ENCODE measurements at regions not wholly inside any gene's neighbourhood (a gene's known extent, or its start where the extent isn't known, plus 50 kb on each side); places are given as distances from the start of the nearest gene placed in this dataset.

GRCh38 chr5:77910602-77911188, 134.6 kb upstream of the TBCA start:
- intact Hi-C loops (cut with micrococcal nuclease; ENCODE audit: unreplicated experiment) (no loop called here), in situ Hi-C loops (cut with MboI) (no loop called here)
- Histone ChIP-seq H3K4me1 (ENCODE audit: control insufficient read depth, insufficient read depth, low read length) (no peaks in the 10 kb centered on the region), H3K9me3 (replicated peaks; ENCODE audit: control insufficient read depth, insufficient read depth, low read length) (no peaks in the 10 kb centered on the region), H2AFZ (ENCODE audit: control insufficient read depth, low read depth, low read length) (no peak overlapping the region), H3K36me3 (ENCODE audit: control insufficient read depth in 2 of 2, insufficient read depth in 2 of 2, low read length in 1 of 2) (no peaks in the 10 kb centered on the region), H3K9ac (ENCODE audit: control insufficient read depth, insufficient read depth, low read length) (no peak overlapping the region), H3K27ac (ENCODE audit: control insufficient read depth, insufficient read depth) (no peak overlapping the region), H3K4me2 (ENCODE audit: control insufficient read depth, insufficient read depth) (no peak overlapping the region), H3K79me2 (ENCODE audit: control insufficient read depth, insufficient read depth, low read length) (no peaks in the 10 kb centered on the region), H3K27me3 (replicated peaks in 1 of 2; ENCODE audit: control insufficient read depth in 2 of 2, insufficient read depth in 2 of 2, low read length in 1 of 2) (no peaks in the 10 kb centered on the region), H4K20me1 (ENCODE audit: control insufficient read depth, insufficient read depth) (no peaks in the 10 kb centered on the region), H3K4me3 (no peak overlapping the region)
- ChIA-PET SMC1A (ENCODE audit: uncharacterized antibody, unreplicated experiment) (interaction anchor here (1.9 kb wide), 1 partner anchor 22 kb away, joined by 5 read pairs; no protein-coding TSS in a partner anchor), POLR2A (no interaction called here), CTCF (interaction anchor here (1.4 kb wide), 1 partner anchor 19 kb away, joined by 3 read pairs; no protein-coding TSS in a partner anchor), RAD21 (ENCODE audit: unreplicated experiment) (no interaction called here)
- FAIRE-seq (no peak), ATAC-seq (no peak), DNase-seq (ENCODE audit: low read depth, low spot score) (no peak)
- BruUV-seq (replicated peaks) = no TSS peak
- TF ChIP-seq WRNIP1 (IDR thresholded peaks at IDR 0.05; ENCODE audit: borderline replicate concordance, low read depth, low read length) (no peak), YBX1 (IDR thresholded peaks at IDR 0.05) (no peak), SIN3A (IDR thresholded peaks at IDR 0.05; ENCODE audit: low read depth, low read length) (no peak), PRDM15 (CRISPR knock-in tag; IDR thresholded peaks at IDR 0.05) (no peak), MTA3 (IDR thresholded peaks at IDR 0.05; ENCODE audit: borderline replicate concordance, low read length) (no peak), LARP7 (IDR thresholded peaks at IDR 0.05) (no peak), POLR2A (IDR thresholded peaks at IDR 0.05; ENCODE audit: low read depth, low read length) (no peak), POLR2AphosphoS2 (IDR thresholded peaks at IDR 0.05; ENCODE audit: low read depth, low read length) (no peak), CBFB (IDR thresholded peaks at IDR 0.05; ENCODE audit: low read depth) (no peak), ZNF207 (IDR thresholded peaks at IDR 0.05; ENCODE audit: borderline replicate concordance) (no peak), CBX3 (IDR thresholded peaks at IDR 0.05; ENCODE audit: borderline replicate concordance, low read depth) (no peak)
